GM12865 (cell line): ENCODE measurements at regions not wholly inside any gene's neighbourhood (a gene's known extent, or its start where the extent isn't known, plus 50 kb on each side); places are given as distances from the start of the nearest gene placed in this dataset.
A peak's percentile ranks its signal among the peaks of the same experiment; 100 is the strongest.

Source experiments
- DNase-seq: peaks from one replicate; pipeline ENCODE4 v3.0.0; 2010; ENCODE audit warnings: low read depth
- H3K4me3 ChIP-seq: 2 replicates; pipeline ENCODE4 v1.5.1; 2011; ENCODE audit warnings: mild to moderate bottlenecking, low read depth, low read length, control low read depth
- CTCF ChIP-seq: IDR thresholded peaks from 2 replicates; pipeline ENCODE4 v1.5.1; 2011; ENCODE audit warnings: low read length, control low read depth, low read depth, inconsistent platforms; ENCODE audit not compliant: insufficient read depth; ENCODE audit errors: missing control alignments

- DNase-seq, result no peak
- TF ChIP-seq CTCF, result no peak
- no peak overlapping the region for H3K4me3 ChIP-seq
Observed at GRCh38 chr13:79171141-79172061, 234.7 kb downstream of the RBM26 start.

- no peak overlapping the region for H3K4me3 ChIP-seq
- no peak for TF ChIP-seq CTCF
- DNase-seq, result no peak
Observed at GRCh38 chr13:79160818-79161217, 245.2 kb downstream of the RBM26 start.

GRCh38 chr13:79155883-79156282, 250.2 kb downstream of the RBM26 start:
- no peak for TF ChIP-seq CTCF
- DNase-seq, result peak; percentile 5
- no peak overlapping the region for H3K4me3 ChIP-seq

GRCh38 chr13:79149210-79149609, 256.8 kb downstream of the RBM26 start:
- no peak overlapping the region for H3K4me3 ChIP-seq
- TF ChIP-seq CTCF, result no peak
- DNase-seq, result no peak

- TF ChIP-seq CTCF, result no peak
- DNase-seq, result no peak
- no peak overlapping the region for H3K4me3 ChIP-seq
Observed at GRCh38 chr13:79141082-79141481, 265.0 kb downstream of the RBM26 start.

GRCh38 chr13:79128158-79128557, 277.9 kb downstream of the RBM26 start:
- no peak overlapping the region for H3K4me3 ChIP-seq
- TF ChIP-seq CTCF, result no peak
- peak; percentile 32 for DNase-seq

- TF ChIP-seq CTCF, result no peak
- DNase-seq, result no peak
- H3K4me3 ChIP-seq, result no peak overlapping the region
Observed at GRCh38 chr13:79126706-79127105, 279.3 kb downstream of the RBM26 start.
